Activated CD4-positive, CD25-positive, alpha-beta regulatory T cell (primary cell): ENCODE measurements at regions not wholly inside any gene's neighbourhood (a gene's known extent, or its start where the extent isn't known, plus 50 kb on each side); places are given as distances from the start of the nearest gene placed in this dataset.

Experiments used
- DNase-seq, 4 experiments: peaks; one replicate each; lab custom pipeline; 2025; lab: John Stamatoyannopoulos, UW

DNA sequence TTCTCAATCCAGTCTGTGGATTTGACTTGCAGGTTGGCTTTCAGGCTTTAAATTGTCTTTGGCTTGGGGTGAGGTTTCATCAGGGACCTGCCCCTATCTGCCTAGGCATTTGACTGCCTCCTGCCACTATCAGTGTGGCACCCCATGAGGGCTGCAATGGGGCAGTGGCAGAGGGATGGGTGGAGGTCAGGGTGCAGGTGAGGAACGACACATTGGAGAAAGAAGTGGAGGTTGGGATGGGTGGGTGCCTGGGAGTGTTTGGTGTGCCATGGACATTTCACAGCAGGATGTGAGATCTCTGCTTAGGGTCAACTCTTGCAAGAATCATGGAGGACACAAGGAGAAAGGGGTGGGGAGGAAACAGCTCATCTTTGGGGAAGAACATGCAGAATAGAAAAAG, 625.1 kb downstream of the PTPRU start:
- no peak for DNase-seq

DNA sequence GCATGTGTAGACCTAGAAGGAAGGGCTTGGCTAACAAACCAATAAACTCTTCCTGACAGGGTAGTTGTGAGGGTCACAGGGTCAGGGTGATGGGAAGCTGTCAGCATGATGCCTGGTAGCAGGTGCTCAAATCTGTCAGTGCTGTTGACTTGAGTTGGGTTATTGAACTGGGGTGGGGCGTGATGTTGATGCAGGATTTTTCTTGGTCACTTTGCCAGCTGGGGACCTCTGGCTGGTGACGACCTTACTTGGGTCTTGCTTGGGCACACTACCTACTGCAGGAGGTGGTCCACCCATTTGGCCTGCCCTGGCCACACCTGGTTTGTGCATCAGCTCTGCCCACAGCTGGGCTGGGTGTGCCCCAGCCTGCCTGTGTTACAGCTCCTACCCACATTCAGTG, 624.4 kb downstream of the PTPRU start:
- DNase-seq = no peak

DNA sequence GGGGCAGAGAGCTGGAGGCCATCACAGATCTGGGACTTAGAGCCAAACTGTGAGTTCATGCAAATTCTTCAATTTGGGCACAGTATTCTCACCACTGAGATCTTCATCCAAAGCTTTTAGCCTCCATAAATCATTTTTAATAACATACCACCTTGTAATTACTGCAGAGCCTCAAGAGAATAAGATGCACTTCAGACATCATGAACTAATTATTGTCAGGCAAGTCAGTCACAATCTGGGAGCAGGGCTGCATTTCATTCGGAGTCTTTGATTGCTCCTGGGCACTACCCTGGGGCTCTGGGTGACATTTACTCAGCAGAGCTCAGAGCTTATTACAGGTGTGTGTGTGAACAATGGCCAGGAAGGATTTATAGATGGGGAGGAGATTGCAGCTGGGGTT, 623.7 kb downstream of the PTPRU start:
- no peak for DNase-seq

DNA sequence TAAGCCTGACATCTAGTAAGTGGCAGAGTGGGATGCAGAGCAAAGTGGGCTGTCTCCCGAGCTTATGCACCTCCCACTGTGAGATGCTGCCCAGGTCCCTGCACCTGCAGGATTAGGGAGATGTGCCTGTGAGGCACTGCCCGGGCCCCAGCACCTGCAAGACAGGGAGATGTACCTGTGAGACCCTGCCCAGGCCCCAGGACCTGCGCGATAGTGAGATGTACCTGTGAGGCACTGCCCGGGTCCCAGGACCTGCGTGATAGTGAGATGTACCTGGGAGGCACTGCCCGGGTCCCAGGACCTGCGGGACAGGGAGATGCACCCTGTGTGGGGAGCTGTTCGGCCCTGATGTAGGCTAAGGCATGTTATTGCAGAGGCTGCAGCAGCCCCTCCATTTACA, 622.8 kb downstream of the PTPRU start:
- no peak for DNase-seq

DNA sequence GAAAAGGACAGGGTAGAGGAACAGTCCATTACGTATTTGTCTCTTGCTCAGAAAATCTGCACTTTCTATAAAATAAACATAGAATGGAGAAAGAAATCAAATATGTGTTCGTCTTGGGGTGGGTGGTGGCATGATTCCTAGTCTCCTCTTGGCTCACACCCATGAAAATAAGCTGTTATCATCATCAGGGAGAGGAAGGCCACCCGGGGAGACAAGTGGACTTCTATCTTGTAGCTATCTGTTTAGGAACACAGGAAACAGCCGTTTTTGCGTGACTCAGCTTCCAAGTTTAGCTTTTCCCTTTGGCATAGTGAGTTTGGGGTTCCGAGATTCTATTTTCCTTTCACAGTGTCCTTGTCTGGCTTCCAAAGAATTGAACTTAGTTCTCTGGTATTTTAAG, 622.3 kb downstream of the PTPRU start:
- DNase-seq = no peak

DNA sequence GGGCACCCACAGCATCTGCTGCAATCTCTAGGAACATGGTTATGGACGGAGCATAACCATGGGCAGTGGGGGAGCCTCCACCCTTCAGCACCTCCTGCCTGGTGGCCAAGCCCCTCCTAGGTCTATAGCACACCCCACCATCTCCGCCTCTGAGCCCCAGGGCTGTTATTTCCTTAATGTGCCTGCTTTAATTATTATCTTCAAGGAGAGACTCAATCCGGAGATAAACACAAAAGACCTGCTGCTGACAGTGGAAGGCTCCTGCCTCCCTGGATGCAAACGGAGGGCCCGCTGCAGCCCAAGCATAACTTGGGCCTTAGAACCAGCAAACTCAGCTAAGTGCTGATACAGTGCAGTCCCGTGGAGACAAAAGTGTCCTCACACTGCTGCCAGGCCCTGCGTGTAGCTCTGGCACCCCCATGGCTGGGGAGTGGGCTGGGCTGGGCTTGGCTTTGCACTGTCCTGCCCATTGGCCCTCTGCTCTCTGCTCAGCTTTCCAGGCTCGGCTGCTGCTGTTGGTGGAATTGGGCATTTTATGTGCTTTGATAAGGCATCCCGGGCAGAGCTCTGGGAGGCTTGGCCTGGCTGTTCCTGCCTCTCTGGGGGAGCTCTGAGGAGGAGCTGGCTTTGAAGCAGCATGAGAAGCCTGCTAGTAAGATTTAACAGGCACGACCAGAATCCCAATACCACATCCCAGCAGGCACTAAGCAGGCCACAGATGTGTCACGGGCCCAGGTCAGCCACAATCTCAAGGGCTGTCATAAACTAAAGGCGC, 620.2 kb downstream of the PTPRU start:
- DNase-seq = no peak

DNA sequence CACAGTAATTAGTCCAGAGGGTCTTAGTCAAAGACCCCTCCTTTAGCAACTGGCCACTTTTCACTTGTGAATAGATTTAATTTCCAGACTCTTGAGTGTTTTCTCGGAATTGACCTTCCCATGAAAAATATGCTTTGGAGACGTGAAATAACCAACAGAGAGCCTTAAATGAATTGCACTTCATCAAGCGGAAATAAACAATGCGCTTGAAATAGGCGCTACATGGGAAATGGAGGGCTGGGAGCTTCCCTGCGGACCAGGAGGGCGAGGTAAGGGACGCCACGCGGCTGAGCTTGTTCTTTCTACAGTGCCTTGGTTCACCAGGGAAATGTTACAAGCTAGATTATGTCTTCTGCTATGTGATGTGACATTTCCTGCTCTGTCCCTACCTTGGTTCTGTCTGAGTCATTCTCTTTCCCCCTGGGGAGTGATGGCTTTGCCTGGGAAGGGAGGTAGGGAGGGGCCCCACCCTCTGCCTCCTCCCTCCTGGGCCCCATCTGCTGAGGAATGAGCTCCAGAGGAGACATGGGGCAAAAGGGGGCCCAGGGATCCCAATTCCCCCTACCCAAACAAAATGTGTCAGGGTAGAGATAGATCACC, 619.3 kb downstream of the PTPRU start:
- DNase-seq = no peak

DNA sequence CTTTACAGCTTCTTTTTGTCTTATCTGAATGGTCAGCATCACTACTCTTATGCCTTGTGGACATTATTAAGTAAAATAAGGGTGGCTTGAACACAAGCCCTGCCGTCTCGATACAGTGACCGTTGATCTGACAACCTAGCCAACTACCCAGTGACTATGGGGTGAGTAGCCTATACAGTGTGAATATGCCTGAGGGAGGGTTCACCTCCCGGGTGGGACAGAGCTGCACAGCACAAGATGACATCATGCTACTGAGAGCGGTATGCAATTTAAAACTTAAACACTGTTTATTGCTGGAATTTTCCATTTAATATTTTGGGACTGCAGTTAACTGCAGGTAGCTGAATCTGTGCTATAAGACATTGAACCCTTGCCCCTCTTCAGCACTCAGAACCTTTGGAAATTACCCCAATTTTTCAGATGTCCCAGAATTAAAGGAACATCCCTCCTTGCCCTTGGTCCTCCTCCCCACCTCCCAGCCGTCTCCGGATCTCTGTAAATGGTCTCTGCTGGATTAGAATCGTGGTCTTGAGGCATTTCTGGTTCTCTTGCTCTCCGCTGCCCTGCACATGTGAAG, 618.5 kb downstream of the PTPRU start:
- no peak for DNase-seq

DNA sequence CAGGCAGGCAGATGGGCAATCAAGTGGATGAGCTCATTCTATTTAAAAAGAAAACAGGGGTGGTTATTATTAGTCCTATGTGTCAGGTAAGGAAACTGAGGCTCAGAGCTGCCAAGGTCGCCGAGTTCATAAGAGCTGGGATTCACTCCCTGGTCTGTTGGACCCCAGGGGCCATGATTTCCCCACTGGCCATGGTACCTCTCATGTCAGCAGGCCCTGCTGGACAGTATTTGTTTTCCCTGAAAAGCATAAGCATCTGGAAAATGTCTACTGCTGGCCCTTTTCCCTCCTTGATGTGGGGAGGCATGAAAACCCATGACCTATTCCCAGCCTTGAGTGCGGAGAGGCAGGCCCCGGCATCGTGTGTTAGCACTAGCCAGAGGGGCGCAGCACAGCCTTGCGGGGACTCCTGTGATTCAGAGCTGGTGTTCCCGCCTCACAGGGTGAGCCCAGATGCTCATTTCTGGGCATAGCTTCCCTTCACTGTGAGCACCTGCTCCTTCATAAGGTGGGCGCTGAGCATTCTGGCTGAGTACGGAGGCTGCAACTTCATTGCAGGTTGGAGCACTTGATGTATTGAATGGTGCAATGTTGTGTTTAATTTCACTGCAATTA, 617.5 kb downstream of the PTPRU start:
- no peak for DNase-seq

DNA sequence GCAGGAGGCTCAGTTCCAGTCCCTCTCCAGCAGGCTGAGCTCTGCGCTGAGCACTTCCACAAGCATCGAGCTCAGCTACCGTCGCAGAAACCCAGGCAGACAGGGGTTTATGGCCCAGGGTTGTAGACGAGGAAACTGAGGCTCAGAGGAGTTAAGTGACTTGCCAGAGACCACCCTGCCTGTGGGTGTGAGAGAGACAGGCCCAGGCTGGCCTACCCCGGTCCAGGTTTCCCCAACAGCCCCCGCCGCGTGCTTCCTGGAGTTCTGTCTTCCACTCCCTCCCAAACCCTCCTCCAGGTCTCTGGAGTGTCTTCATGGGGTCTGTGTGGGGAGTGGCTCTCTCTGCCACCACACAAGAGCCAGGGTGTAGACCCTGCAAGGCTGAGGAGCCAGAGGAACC, 615.9 kb downstream of the PTPRU start:
- DNase-seq = no peak

DNA sequence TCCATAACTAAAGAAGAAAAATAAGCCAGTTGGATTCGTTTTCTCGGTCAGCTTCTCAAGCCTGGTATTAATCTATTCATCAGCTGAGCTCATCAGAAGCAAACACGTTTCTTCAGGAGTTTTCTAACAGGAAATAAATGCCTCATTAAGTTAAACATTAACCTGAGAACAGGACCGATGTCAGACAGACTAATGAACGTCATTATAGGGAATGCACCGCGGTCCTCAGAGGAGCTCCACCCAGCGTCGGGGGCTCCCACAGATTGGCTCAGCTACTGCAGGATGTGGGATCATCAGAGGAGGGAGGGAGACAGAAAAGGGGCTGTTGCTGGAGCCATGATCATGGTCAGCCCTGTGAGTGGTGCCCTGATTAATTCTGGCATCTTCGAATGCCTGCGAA, 615.4 kb downstream of the PTPRU start:
- no peak for DNase-seq

DNA sequence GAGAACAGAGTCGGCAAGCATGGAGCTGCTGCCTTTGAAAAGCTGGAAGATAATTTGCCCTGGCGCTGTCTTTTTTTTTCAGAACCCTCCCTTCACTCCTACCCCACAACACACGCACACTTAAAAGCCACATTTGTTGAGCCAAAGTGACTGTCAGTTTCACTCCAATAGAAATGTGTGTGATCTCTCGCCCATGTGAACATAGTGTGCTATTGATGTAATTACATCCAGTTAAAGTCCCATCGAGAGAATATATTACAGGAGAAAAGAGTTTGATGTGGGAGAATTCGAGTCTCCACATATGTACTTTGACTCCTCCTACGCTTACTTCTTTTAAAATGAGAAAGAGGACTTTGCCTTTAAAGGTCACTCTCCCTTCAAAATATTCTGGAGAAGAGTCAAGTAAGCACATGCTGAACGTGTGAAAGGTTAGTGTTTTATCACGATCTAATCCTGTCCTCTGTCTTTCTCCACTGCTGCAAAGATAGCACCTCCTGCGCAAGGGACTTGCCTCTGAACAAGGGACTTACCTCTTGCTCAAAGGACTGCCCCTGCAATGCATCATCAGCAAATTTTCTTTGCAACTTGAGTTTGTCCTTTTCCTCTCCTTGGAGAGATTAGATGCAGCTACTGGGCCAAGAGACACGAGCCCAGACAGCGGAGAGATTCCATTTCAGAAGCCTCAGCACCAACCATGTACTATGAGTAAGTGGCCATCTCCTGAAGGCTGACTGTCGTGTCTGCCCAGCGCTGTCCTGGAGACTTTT, 613.9 kb downstream of the PTPRU start:
- DNase-seq = no peak

DNA sequence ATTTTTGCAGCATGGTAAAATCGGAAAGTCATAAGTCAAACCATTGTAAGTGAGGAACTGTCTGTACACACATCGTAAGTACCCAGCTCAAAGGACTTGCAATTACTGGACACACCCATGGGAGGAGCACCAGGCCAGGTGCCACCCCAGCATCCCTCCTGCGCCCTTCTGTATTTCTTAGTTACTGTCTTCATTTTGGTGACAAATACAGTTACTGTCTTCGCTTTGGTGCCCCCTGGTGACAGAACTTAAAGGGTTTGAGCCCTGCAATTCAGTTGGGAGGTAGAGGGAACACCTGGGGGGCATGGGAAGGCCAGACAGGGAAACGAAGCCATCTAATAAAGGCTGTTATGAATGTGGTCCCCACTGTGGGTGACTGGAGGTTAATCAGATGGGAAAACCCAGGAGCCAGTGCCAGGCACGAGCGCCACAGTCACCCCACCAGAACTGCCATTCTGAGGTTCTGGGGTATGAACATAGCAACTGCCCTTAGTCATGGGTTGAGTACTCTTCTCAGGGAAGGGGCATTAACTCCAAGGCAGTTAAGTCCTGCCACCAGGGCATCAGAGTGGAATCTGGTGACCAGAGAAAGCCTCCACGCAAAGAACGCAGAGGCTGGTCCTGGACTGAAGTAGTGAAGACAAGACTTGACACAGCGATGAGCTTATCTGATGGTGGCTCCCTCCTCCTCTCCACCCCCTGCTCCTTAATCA, 612.9 kb downstream of the PTPRU start:
- no peak for DNase-seq

DNA sequence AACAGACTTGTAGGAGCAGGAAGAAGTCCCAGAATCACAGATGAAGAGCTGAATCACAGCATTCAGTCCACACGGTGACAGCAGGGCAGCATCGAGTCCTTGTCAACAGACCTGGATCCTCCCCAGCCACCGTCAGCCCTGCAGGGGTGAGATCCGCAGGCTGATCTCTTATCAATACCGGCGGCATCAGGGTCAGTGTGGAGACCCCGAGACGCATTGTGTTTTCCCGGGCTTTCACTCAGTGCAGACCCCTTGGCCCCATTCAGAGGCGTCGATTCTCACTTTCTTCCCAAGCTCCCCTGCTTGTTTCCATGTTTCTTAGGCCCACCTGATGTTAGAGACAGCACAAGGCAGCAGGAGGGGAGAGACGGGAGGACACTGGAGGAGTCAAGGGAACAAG, 609.6 kb downstream of the PTPRU start:
- no peak for DNase-seq

DNA sequence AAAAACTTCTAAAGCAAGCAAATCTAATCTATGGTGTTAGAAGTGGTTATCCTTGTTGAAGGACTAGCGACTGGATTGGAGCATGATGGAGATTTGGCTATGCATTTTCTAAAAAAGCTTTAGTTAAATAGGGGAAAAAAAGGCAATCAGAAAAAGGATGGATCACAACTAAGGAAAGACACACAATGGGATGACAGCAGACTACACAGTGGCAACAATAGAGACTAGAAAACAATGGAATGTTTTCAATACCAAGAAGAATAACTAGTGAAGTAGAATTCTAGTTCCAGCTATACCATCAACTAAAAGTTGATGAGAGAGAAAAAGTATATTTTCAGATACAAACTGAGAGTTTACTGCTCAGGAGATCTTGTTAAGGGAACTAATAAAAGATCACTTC, 605.8 kb downstream of the PTPRU start:
- no peak for DNase-seq

DNA sequence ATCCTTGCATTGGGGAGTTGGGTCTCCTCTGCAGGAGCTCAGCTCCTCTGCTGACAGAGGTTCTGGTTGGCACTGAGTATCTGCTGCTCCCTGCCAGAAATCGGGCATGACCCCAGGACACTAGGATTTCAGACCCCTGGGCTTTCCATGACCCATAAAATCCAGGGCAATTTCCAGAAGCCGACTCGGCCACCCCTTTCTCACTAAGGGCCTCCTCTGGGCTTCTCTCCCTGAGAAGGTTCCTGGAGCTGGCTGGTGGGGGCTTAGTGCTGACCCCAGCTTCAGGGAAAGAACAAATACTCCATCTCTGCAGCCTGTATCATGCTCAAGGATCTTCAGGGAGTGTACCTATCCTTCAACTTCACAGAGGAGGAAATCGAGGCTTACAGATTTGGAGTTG, 603.4 kb downstream of the PTPRU start:
- no peak for DNase-seq

DNA sequence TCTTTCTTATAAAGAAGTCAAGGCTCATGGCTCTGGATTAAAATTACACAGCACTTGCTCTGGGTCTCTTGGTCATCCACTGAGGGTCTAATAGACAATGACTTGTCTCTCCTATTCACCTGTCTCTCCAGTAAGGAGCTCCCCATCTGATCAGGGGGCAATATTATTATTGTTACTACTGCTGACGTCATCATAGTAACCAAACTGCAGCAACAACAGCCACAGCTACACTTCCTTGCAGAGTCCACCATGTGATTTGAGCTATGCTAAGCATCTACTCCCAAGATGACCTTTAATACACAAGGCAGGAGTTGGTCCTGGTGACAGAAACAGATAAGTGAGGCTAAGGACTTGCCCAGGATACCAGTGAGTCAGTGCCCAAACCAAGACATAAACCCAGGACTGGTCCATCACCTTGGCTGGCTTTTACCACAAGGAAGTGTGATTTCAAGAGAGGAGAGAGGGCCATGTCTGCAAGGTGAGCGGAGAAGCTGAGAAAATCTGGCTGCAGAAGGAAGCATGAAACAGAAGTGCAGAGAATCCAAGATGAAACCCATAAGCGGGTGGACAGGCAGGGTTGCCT, 602.5 kb downstream of the PTPRU start:
- no peak for DNase-seq

DNA sequence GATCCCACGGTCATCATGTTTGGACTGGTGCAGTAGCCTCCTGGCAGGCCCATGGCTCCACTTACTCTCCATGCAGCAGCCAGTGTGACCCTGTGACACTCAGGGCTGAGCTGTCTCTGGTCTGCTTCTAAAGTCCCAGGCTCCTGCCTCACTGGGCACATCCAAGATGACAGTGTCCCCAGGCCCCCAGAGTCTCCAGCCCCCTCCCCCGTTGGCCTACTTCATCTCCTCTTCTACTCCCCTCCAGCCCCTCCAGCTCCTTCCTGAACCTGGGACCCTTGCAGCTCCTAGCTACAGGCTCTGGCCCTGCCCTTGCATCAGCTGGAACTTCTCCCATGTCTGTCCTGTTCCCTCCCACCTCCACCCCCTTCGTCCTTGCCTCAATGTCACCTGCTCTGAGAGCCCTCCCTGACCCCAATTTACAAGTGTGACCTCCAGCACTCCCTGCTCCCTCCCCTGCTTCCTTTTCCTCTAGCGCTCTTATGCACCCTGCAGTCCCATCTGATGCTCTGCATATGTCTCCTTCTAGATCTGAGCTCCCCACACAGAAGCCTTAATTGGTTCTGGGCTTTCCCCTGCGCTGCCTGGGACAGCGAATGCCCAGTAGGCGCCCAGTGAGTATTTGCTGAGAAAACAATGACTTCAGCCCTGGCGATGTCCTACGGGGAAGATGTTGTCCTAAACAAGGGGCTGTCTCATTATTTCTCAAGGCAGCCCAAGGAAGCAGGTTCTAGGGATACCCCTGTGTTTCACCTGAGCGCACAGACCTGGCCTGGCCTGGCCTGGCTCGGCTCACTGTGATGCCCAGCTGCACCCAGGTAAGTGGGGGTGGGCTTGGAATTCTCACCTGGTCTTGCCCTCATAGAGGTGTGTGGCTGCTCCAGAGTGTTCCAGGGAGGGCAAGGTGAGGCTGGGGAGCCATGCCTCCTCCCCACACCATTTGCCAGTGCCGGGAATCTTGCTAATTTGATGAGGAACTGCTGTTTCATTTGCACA, 600.6 kb downstream of the PTPRU start:
- DNase-seq = no peak

DNA sequence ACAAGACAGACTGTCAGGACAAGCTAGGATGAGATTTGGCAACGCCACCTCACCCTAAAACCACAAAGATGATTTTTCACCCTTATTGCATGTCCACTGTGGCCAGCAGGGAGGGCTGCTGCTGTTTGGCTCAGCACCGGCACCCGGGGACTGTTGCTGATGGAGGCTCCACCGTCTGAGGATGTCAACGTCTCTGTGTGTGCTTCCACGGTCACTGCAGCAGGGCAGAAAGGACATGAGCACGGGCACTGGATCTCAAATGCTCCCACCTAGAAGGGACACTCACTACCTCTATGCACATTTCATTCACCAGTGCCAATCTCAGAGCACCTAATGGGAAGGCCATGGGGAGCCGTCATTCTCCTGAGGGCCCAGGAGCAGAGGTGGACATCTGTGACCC, 599.6 kb downstream of the PTPRU start:
- DNase-seq = no peak

DNA sequence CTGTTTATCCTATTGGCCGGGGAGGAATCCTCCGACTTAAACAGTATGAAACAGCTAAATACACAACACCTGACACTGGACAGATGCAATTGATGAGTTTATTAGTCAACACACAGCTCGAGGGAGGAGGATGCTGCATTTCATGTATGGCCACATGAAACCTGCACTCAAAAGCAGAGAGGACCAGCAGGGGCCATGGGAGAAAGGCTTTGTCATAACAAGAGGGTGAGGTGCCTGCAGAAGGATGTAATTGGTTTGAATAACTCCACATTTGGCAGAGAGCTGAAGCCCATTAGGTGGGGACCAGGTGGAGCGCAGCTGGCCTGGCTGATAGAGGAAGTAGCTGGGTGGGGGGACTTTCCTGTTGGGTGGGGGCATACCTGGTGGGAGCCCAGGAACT, 599.1 kb downstream of the PTPRU start:
- DNase-seq = no peak
